ENCODE measurements at regions not wholly inside any gene's neighbourhood (a gene's known extent, or its start where the extent isn't known, plus 50 kb on each side); places are given as distances from the start of the nearest gene placed in this dataset.

DNA sequence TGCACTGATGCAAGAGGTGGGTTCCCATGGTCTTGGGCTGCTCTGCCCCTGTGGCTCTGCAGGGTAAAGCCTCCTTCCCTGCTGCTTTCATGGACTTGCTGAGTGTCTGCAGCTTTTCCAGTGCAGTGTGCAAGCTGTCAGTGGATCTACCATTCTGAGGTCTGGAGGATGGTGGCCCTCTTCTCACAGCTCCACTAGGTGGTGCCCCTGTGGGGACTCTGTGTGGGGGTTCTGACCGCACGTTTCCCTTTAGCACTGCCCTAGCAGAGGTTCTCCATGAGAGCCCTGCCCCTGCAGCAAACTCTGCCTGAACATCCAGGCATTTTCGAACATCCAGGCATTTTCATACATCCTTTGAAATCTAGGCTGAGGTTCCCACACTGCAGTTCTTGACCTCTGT, 329.8 kb upstream of the NAALADL2 start:
- intact Hi-C loops (cut with micrococcal nuclease): no loop called here
- H3K9me2 ChIP-seq (replicated peaks; ENCODE audit: low read length): no peaks in the 10 kb centered on the region
- DNase-seq: no peak
- H3K27ac ChIP-seq (ENCODE audit: low read length): no peak overlapping the region
- ATAC-seq: no peak
- no peaks in the 10 kb centered on the region for H4K20me1 ChIP-seq (ENCODE audit: low read length)
- no peaks in the 10 kb centered on the region for H3K36me3 ChIP-seq (ENCODE audit: low read depth, low read length)
- TF ChIP-seq EZH2 (IDR thresholded peaks at IDR 0.05; ENCODE audit: low read length, unreplicated experiment): no peak
- TF ChIP-seq EZH2phosphoT487 (IDR thresholded peaks at IDR 0.05; ENCODE audit: borderline replicate concordance, low read length): no peak
- no peak for TF ChIP-seq CTCF (conservative IDR thresholded peaks at IDR 0.05; ENCODE audit: low read depth, low read length)
- no peak overlapping the region for H2AFZ ChIP-seq (ENCODE audit: low read length)
- H3K9ac ChIP-seq (ENCODE audit: low read length): no peak overlapping the region
- BruUV-seq (replicated peaks): no TSS peak
- ChIA-PET POLR2A (ENCODE audit: unreplicated experiment) (no interaction called here), CTCF (no interaction called here)
- H3K79me2 ChIP-seq (ENCODE audit: low read length): no peaks in the 10 kb centered on the region
- H3K27me3 ChIP-seq (ENCODE audit: low read length): no peaks in the 10 kb centered on the region
- no peaks in the 10 kb centered on the region for H3F3A ChIP-seq (ENCODE audit: low read length, unreplicated experiment)
- H3K4me1 ChIP-seq (ENCODE audit: insufficient read depth, low read length): peaks cover 20% of the 10 kb centered on the region
- no peaks in the 10 kb centered on the region for H3K9me3 ChIP-seq (ENCODE audit: low read length)
- H3K4me3 ChIP-seq (ENCODE audit: low read length): no peak overlapping the region
- no peak overlapping the region for H3K4me2 ChIP-seq (ENCODE audit: low read length)

DNA sequence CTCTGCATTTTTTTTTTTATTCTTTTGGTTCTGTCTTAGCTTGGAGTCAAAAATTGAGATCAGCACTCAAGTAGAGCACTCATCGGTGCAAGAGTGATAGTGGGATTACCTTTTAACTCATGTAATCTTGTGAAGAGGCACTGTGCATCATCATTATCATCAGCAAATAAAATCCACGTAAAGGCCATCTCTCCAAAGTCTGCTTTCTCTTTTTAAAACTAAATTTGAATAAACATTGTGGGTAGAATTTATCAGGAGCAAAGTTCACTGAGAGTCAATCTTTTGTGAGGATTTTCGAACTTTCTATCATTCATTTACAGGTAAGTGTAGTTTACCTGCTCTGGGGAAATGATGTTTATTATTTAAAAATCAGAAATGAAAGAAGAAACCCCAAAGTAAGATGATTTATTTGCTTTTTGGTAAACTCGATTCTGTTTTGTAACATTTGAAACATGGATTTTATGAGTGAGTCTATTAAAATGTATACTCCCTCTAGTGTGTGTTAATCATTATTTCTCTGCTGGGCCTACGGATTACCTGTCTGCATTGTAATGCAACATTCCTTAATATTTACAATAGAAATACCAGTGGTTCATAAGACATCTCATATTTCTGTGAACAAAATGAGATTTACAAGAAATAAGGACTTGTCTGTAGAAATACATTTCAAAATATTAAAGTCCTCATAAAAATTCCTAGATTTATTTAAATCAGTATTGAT, 327.7 kb upstream of the NAALADL2 start:
- intact Hi-C loops (cut with micrococcal nuclease): loop anchor here (5.0 kb wide), 1 partner anchor 89 kb away; no protein-coding TSS in a partner anchor
- ATAC-seq (peak; percentile 71), DNase-seq (peak; percentile 50)
- no peaks in the 10 kb centered on the region for H3K36me3 ChIP-seq (ENCODE audit: low read depth, low read length)
- CTCF ChIA-PET: no interaction called here
- no TSS peak for BruUV-seq (replicated peaks)
- POLR2A ChIA-PET (ENCODE audit: unreplicated experiment): no interaction called here
- H3K4me1 ChIP-seq (ENCODE audit: insufficient read depth, low read length): peaks cover 20% of the 10 kb centered on the region
- TF ChIP-seq EZH2 (IDR thresholded peaks at IDR 0.05; ENCODE audit: low read length, unreplicated experiment) (no peak), CTCF (conservative IDR thresholded peaks at IDR 0.05; ENCODE audit: low read depth, low read length) (peak; percentile 39; the same call in 1 of the 2 replicates), EZH2phosphoT487 (IDR thresholded peaks at IDR 0.05; ENCODE audit: borderline replicate concordance, low read length) (no peak)
- H3K27ac ChIP-seq (ENCODE audit: low read length): no peak overlapping the region
- no peaks in the 10 kb centered on the region for H3K9me3 ChIP-seq (ENCODE audit: low read length)
- no peaks in the 10 kb centered on the region for H3K27me3 ChIP-seq (ENCODE audit: low read length)
- no peaks in the 10 kb centered on the region for H3K79me2 ChIP-seq (ENCODE audit: low read length)
- no peaks in the 10 kb centered on the region for H3F3A ChIP-seq (ENCODE audit: low read length, unreplicated experiment)
- no peaks in the 10 kb centered on the region for H4K20me1 ChIP-seq (ENCODE audit: low read length)
- H3K9ac ChIP-seq (ENCODE audit: low read length): no peak overlapping the region
- H3K9me2 ChIP-seq (replicated peaks; ENCODE audit: low read length): no peaks in the 10 kb centered on the region
- H2AFZ ChIP-seq (ENCODE audit: low read length): no peak overlapping the region
- H3K4me2 ChIP-seq (ENCODE audit: low read length): peak overlapping the region; percentile 20; the same call in 1 of the 2 replicates
- no peak overlapping the region for H3K4me3 ChIP-seq (ENCODE audit: low read length)

DNA sequence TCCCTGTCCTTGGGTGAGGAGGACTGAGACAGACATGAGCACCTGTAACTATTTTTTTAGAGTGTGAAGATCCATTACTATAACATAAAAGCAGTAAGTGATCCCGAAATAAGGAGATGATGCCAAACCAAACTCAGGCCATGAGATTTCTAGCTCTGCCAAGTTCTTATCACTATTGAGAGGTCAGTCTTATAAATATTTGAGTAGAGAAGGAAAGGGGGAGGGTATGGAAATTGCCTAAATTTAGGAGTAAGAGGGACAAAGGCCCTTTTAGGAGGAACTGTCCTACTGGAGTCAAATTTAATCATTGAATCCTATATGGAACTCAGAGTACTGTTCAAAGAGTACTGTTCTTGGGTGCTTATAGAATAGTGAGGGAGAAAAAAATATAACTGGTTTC, 326.9 kb upstream of the NAALADL2 start:
- TF ChIP-seq CTCF (conservative IDR thresholded peaks at IDR 0.05; ENCODE audit: low read depth, low read length) (no peak), EZH2 (IDR thresholded peaks at IDR 0.05; ENCODE audit: low read length, unreplicated experiment) (no peak), EZH2phosphoT487 (IDR thresholded peaks at IDR 0.05; ENCODE audit: borderline replicate concordance, low read length) (no peak)
- Histone ChIP-seq H3K9ac (ENCODE audit: low read length) (no peak overlapping the region), H3K79me2 (ENCODE audit: low read length) (no peaks in the 10 kb centered on the region), H3F3A (ENCODE audit: low read length, unreplicated experiment) (no peaks in the 10 kb centered on the region), H3K4me3 (ENCODE audit: low read length) (no peak overlapping the region), H3K27me3 (ENCODE audit: low read length) (no peaks in the 10 kb centered on the region), H3K4me2 (ENCODE audit: low read length) (no peak overlapping the region), H3K9me2 (replicated peaks; ENCODE audit: low read length) (no peaks in the 10 kb centered on the region), H3K36me3 (ENCODE audit: low read depth, low read length) (no peaks in the 10 kb centered on the region), H4K20me1 (ENCODE audit: low read length) (no peaks in the 10 kb centered on the region), H3K4me1 (ENCODE audit: insufficient read depth, low read length) (peaks cover 20% of the 10 kb centered on the region), H3K27ac (ENCODE audit: low read length) (no peak overlapping the region), H2AFZ (ENCODE audit: low read length) (no peak overlapping the region), H3K9me3 (ENCODE audit: low read length) (no peaks in the 10 kb centered on the region)
- ATAC-seq (no peak), DNase-seq (no peak)
- no TSS peak for BruUV-seq (replicated peaks)
- CTCF ChIA-PET: no interaction called here
- intact Hi-C loops (cut with micrococcal nuclease): loop anchor here (5.0 kb wide), 1 partner anchor 90 kb away; no protein-coding TSS in a partner anchor
- POLR2A ChIA-PET (ENCODE audit: unreplicated experiment): no interaction called here
